HuH-7 (cell line): ENCODE measurements at regions not wholly inside any gene's neighbourhood (a gene's known extent, or its start where the extent isn't known, plus 50 kb on each side); places are given as distances from the start of the nearest gene placed in this dataset.
"Not testable (repeated sequence)": the region's sequence is repeated elsewhere in the genome, so short reads cannot be mapped to it uniquely, and the experiment has no call there.

Experiments used
- DNase-seq: peaks from one replicate; pipeline ENCODE4 v3.0.0; 2011; ENCODE audit warnings: low spot score

DNA sequence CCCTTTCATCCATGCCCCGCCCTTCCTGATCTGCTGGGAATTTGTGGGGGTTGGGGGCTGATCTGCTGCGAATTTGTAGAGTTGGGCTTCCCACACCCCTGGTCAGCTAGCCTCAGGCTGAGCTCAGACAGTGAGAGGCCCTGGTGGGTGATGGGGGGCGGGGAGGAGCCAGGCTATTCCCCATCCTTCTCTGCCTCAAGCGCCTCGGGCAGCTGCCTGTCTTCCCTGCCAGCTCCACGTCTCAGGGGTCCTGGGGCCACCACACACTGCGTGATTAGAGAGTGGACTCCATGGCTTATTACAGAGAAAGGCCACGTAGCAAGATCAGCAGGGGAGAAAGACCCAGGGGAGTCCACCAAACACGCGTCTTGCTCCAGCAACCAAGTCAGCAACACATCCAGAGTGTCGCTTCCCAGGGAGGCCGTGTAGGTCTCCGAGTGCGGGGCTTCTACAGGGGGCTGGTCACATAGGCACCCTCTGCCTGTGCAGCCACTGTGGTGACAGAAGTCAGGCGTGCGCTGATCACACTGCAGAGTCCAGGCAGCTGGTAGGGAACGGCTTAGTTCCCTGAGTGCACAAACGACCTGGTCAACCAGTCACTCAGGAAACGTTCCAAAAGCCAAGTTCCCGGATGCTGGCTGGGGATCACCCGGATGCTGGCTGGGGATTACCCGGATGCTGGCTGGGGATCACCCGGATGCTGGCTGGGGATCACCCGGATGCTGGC, 254.4 kb upstream of the SFSWAP start:
- no peak for DNase-seq

DNA sequence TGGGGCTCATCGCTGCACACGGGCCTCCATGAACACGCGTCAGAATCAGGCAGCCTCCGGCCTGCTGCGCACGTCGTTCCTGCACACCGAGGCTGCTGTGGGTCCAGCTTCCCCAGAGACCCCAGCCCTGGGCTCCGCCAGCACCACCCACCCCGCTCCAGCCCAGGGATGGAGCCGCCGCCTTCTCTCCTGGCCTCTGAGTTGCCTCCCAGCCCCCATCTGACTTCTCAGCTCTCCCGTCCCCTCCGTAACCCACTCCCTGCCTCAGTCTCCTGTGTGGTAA, 253.9 kb upstream of the SFSWAP start:
- DNase-seq, result no peak

DNA sequence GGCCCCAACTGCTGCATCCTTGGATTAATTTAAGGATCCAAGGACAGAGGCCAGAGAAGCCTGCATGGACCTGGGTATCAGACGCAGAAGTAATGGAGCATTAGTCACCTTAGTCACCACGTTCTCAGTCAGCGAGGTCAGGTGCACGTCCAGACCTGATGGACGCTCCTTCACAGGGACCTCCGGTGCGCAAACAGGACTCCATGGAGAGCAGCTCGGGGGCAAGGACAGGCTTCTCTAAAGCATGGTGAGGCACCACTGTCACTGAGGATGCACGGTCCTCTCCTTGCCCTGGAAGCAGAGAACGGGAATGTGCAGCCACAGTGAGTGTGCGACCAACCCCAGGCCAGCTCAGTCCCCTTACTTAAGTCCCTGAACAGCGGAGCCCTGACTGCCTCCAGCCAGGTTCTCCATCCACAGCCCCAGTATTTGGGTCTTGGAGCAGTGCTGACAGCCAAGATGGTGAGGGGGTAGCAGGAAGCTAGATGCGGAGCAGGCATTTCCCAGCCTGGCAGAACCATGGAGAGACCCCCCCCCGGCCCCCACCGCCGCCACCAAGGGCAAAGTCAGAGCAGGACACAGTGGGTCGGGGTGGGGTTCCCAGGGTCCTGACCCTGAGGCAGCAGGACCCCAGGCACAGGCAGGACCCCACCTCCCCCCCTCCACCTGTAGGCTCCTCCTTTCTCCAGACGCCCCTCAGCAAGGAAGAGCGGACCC, 253.4 kb upstream of the SFSWAP start:
- no peak for DNase-seq

DNA sequence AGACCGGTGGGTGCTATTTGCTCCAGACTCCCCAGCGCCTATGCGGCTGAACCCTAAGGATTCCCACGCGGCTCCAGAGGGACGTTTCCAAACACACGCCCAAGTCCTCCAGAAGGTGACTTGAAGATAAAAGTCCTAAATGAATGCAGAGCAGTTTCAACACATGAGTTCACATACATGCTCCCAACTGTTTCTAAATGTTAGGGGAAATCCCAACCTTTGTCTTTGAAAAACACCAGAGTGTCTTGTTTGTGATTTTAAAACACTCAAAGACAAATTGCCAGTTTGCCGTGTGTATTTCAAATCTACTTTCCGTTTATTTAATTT, 252.9 kb upstream of the SFSWAP start:
- no peak for DNase-seq

DNA sequence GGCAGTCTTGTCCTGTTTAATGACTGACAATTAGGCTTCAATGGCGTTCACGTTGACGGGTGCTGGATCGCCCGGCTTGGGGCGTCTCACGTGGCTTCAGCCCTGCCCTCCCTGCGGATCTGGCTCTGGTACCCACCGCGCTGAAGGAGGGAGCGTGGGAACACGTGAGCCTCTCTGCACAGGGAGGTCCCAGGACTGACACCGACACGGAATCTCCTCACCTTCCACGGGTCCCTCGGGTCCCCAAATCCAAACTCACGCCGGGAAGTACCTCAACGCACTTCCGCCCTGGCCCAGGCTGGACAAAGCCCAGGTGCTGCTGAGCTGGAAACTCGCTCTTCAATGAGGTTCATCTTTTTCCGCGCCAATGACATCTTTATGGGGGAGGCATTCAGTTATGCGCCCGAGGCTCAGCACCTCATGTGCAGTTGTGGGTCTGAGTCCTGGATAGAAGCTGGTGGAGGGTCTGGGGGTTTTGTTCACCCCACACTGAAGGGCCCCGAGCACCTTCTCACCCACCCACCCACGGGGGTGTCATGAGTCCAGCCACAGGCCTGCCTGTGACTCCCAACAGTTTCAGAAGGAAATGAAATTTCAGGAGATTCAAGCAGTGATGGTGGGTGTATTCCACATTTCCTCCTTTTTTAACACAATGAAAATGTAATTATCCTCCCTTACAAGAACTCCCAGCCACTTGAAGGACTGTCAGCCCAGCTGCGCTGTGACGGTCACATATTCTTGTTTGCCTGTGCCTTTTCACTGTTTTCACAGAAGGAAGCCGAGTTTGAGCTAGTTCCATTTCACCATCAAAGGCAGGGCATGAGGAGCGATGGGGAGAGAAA, 251.7 kb upstream of the SFSWAP start:
- DNase-seq, result no peak

DNA sequence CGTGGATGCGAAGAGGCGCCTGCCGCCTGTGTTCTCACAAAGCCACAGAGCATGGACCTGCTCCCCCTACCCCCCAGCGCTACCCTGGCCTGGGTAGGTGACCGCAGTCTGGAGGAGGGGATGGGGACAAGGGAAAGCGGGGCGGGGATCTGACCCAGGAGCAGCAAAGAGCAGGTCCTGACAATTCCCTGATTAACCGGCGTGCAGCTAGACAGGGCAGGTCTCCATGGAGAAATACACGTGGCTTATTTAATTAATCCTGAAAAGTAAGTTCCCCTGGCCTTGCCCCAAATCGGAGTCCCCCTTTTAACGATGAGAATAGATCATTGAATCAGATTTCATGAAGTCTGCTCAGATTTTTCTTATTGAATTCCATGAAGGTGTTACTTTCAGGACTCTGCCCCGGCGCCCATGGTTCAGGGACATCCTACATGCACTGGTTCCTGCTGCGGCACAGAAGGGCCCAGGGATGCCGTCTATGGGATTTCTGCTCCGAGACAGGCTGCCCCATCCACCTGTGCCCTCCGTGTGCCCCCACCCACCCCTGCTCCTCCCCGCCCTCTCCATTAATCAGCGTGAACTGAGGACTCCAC, 251.0 kb upstream of the SFSWAP start:
- DNase-seq, result no peak

DNA sequence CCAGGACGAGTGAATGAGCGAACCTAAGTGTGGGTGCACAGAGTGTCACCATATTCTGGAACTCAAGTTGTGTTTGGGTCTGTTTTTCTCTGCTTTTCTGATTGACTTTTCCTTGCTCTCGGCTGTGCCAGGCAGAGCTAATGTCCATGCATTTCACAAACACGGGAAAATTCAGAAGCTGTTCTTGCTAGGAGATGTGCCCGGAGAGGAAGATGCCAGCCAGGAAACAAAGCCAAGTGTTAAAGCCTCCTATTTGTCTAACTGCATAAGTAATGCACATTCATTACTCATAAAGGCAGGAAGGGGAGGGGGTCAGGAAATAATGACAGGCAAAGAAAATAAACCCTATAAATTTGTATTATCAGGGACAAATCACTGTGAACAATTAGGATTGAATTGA, 250.4 kb upstream of the SFSWAP start:
- DNase-seq, result no peak

DNA sequence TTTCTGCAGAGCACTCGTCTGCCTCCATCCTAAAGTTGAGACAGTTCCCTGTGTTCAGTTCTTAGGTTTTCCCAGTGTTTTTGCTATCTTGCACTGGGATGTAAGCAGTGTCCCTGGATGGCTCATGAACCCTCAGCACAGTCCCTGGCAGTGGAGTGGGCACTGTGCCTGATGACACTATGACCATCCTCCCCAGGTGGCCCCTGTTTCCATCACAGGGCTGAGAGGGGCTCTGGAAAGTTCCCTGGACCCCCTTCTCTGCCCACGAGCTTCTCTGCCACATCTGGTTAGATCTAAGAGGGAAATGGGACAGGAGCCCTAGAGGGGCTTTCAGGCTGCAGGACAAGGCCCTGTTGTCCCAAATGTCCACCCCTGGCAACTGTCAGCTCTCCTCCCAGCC, 249.8 kb upstream of the SFSWAP start:
- DNase-seq, result no peak

DNA sequence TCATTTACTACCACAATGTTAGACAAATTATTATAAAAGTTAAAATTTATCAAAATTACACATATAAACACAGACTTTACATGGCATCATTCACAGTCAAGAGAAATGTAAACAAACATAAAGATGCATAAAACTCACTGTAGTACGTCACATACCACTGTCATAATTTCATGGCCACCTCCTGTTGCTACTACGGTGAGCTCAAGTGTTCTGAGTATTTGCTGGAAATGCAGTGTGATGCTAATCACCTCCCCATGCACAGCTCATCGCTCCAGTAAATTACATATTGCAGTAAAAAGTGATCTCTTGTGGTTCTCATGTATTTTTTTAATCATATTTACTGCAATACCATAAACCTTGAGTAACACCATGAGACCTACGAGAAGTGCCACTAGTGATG, 247.7 kb upstream of the SFSWAP start:
- DNase-seq, result no peak

DNA sequence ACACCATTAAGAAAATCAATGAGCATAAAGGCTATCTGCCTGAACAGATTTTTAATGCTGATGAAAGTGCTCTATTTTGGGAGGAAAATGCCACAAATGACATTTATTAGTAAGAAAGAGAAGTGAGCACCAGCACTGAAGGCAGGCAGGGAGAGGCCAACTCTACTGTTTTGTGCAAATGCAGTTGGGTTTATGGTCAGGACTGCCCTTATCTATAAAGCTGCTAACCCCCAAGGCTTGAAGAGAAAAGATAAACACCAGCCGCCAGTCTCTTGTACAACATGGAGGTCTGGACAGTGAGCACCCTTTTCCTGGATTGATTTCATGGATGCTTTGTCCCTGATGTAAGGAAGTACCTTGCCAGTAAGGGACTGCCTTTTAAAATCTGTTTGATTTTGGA, 246.8 kb upstream of the SFSWAP start:
- no peak for DNase-seq

DNA sequence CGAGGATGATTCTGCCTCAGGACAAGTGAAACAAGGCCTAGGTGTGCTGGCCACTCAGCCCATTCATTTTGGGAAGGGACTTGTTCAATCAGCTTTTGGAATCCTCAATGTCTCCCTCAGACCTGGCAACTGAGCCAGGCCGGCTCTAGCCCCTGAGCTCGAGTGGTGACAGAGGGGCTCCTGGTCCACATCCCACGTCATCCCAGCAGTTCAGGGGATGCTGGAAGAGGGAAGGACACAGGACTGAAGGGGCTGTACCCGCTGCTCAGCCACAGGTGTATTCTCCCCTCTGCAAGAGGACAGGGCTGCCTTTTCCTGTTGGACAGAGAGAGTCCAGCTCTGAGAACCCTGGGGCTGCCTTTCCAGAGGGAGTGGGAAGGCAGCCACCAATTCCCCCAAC, 244.6 kb upstream of the SFSWAP start:
- no peak for DNase-seq

DNA sequence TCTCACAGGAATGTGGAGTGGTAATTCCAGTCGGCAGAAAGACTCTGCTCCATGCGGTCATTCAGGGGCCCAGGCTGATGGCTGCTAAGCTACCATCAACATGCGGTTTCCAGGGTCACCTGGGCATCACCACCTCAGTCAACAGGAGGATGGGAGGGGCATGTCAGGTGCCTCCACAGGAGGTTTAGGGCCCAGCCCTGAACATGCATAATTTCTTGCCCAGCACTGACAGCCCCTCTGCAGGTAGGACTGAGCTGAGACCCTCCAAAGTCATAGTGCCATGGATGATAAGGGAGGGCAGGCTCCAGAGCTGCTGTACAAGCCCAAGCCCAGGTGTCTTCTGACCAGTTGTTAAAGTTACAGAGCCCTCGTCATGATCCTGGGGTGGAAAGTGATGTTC, 244.0 kb upstream of the SFSWAP start:
- no peak for DNase-seq

DNA sequence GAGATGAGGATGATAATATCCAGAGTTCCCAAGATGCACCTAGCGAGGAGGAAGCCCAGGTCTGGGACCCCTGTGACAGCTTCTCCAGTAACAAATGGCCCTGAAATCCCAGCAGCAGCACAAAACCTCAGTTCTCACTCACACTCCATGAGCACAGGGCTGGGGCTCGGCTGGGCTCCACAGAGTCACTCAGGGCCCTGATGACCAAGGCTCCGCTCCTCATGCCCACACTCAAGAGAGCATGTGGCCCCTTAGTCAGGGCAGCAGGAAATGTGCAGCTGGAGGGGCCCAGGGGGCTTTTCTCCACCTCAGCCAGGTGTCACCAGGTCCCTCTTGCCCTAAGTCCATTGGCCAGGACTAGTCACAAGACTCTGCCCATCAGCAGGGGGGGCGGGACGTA, 242.7 kb upstream of the SFSWAP start:
- DNase-seq, result no peak

DNA sequence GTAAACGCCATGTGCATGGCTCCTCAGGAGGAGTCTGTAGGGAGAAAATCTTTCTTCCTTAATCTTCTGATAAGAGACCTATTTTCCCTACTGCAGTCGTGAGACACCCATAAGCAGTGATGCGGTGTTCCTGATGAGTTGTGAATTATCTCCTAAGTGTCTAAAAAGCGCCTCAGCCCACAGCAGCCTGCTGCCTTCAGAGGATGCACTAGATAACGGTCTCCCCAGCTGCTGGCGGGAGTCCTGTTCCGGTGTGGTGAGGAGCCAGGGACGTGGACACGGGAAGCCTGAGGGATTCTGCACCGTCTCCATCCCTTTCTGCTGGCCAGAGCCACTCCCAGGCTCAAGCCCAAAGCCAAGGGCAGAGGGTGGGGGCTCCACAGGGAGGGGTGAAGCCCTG, 240.9 kb upstream of the SFSWAP start:
- DNase-seq, result not testable (repeated sequence)

DNA sequence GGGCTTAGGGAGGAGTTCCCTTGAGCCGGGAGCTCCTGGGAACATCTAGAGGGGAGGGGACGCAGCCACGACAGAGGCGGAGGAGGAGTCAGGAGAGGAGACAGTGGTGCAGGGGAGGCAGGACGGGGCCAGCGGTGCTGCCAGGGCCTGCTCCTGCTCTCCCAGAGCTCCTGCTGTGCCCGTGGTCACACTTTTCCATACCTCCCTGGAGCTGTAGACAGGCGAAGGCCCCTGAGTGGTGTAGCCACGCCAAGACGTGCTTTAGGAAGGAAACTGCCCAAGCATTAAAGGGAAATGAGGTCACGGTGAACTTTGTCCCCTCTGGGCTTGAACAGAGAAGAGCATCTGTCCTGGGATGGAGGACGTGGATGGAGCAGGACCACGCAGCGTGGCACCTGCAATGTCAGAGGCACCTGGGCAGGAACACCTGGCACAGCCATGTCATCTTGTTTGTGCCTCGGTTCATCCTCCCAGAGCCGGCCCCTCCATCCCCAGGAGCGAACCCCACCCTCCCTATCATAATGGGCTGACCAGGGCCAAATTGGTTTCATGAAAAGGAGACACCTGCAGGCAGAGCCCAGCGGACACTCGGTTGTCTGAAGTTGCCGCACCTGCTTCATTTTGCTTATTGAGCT, 239.5 kb upstream of the SFSWAP start:
- DNase-seq, result no peak

DNA sequence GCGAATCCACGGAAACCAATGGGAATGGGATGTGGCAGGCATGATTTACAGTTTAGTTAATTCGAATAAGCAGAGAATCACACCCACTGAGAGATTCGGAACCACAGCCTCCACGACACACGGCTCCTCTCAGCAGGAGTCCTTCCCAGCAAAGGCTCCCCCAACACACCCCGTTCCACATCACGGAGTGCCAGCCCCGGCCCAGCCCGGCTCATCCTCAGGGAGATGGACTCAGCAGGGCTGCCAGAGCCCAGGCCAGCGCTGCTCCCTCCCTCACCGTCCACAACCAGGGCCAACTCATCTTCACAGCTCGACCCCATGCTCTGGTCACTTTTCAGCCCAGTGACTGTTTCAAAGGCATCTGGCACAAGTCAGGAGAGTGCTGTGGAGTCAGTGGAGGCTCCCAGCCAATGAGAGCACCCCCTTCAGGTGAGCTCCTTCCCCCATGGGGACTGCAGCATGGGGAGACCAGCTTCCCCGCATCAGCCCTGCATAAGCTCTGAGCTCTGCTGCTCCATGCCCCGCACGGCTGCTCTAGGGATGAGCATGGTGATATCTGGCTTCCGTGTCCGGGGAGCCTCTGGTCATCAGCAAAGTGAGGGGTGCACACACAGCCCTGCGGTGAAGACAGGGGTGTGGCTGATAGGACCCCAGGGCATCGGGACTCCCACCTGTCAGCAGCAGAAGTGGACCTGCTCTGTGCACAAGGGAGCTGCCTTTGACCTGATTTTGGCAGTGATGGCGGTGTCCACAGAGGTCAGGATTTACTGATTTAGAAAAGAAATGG, 238.8 kb upstream of the SFSWAP start:
- DNase-seq, result no peak

DNA sequence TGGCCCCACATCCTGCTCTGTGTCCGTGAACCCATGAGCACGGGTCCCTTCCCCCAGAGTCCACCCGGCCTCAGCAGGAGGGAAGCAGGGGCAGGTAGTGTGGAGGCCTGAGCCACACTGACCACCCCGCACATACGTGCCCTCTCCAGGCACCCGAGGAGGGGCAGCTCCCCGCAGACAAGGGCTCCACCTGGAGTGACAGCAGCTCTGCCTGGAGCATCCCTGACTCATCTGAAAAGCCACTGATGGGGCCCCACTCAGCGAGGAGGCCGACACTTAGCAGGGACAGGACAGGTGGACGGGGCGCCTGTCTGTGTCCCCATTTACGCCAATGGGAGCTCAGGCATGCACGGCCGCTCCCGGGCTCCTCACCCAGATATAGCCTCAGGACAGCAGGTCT, 237.6 kb upstream of the SFSWAP start:
- no peak for DNase-seq

DNA sequence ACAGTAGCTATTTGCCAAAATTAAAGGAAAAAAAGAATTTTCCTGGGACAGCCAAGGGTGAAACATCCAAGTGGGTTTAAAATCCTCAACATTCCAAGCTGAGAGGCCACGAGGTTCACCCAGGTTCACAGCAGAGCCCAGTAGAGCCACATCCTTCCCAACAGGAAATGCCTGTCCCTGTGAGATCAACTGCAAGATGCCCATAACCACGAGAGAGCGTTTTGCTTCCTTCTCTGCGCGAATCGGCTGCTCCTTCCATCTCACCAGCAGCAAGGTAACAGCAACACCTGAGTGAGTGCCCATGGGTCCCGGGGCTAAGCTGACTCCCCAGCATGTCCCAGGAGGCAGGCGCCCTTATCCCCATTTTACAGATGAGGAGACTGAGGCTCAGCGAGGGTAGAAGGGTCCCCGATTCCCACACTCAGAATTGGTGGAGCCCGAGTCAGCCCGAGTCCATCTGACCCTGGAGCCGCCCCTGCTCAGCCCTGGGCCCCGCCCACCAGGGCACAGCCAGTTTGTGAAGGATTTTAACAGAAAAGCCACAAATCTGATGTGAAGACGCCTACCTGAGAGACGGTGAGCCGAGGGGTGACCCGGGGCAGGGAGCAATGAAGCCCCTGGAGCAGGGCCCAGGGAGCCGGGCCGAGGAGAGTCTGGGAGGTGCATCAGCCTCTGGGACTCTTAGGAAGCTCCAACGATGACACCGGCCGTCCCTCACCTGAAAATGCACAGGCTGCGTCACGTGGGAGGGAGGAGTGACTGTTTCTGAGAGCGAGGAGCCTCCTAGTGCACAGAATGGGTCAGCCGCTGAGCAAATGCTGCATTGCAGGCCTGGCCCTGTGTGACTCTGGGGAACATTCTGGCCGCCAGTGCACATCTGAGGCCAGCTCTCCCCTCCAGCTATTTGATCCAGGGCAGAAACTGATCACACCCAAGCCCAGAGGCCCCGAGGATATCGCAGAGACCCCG, 236.9 kb upstream of the SFSWAP start:
- DNase-seq, result no peak

DNA sequence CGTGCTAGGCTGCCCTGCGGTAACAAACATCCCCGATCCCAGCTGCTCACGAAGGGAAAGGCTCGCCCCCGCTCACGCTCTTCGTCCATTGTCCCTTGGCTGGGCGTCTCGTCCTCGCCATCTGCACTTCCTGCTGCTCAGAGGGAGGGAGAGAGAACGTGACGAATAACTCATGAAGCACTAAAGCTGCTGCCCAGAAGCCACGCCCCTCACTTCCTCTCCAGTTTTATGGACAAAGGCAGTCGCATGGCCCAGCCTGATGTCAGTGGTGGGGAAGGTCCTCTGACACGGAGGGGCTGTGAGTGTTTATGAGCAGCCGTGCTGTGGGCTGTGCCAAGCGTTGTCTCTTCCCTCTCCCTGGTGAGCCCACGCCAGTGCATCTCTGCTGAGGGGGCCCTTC, 235.9 kb upstream of the SFSWAP start:
- DNase-seq, result not testable (repeated sequence)

DNA sequence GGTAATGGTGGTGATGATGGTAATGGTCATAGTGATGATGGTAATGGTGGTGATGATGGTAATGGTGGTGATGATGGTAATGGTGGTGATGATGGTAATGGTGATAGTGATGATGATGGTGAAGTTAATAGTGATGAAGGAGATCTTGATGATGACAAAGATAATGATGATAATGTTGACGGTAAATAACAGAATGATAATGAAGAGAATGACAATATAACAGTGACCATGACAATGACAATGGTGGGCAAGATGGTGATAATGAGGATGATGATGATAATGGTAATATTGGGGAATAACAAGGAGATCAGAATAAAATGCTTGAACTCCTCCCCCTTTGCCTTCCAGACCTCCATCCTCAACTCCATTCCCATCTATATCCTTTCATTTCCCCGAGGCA, 233.3 kb upstream of the SFSWAP start:
- no peak for DNase-seq

DNA sequence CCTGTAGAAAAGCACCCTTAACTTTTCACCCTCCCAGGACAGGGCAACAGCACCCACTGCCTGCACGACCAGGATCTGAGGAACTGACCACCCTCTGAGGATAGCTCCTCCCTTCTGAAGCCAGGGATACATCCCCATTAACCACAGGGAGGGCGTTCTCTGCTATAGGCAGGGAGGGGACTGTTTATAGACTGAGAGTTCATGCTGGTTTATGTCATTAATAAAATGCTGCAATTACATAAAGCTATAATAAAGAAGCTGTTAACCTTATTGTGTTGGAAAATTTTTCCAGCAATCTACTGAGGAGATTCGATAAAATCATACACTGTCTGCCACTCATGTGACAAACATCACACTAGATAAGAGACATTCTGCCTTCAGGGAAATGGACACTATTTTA, 232.4 kb upstream of the SFSWAP start:
- DNase-seq, result no peak
